ENCODE measurements at regions not wholly inside any gene's neighbourhood (a gene's known extent, or its start where the extent isn't known, plus 50 kb on each side); places are given as distances from the start of the nearest gene placed in this dataset.

DNA sequence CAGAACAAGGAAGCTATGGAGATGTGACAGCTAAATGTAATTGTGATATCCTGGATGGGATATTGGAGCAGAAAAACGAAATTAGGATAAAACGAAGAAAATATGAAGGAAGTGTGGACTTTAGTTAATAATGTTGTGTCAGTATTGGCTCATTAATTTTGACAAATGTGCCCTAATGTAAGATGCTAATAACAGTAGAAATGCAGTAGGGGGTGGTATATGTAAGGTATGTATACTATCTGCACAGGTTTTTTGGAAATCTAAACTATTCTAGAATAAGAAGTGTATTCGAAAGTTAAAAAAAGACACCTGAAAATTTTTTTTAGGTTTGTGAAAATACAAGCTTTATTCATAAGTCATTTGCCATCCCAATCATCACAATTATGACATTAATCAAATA, 421.4 kb upstream of the B3GALT2 start:
- BruUV-seq (replicated peaks) = no TSS peak
- Histone ChIP-seq H2AFZ (ENCODE audit: low read depth, low read length) (no peak overlapping the region), H3K27ac (ENCODE audit: extremely low read depth, low read depth, low read length) (no peak overlapping the region), H3K36me3 (ENCODE audit: control insufficient read depth, insufficient read depth, low read length) (no peaks in the 10 kb centered on the region), H3K4me3 (no peak overlapping the region), H3K9me1 (ENCODE audit: control insufficient read depth, insufficient read depth, low read length) (no peaks in the 10 kb centered on the region), H3K27me3 (ENCODE audit: control insufficient read depth in 2 of 2, insufficient read depth in 2 of 2, low read length in 2 of 2) (no peaks in the 10 kb centered on the region), H4K20me1 (replicated peaks; ENCODE audit: control insufficient read depth, insufficient read depth, low read length) (no peaks in the 10 kb centered on the region), H3K9me3 (replicated peaks; ENCODE audit: control insufficient read depth, insufficient read depth, low read depth, low read length) (no peaks in the 10 kb centered on the region), H3K79me2 (ENCODE audit: control insufficient read depth, insufficient read depth, low read length) (no peaks in the 10 kb centered on the region), H3K4me2 (ENCODE audit: insufficient read depth, low read length) (no peak overlapping the region), H3K9ac (ENCODE audit: insufficient read depth in 1 of 2, low read depth in 2 of 2, low read length in 2 of 2) (no peak overlapping the region), H3K4me1 (replicated peaks in 1 of 2; ENCODE audit: control insufficient read depth in 2 of 2, insufficient read depth in 2 of 2, low read length in 2 of 2) (no peaks in the 10 kb centered on the region)
- in situ Hi-C loops (cut with MboI) (no loop called here), intact Hi-C loops (cut with micrococcal nuclease) (no loop called here)
- 0% methylated on average over 3 of the region's 3 CpGs for WGBS (ENCODE audit: insufficient coverage, low coverage, missing lambda C conversion rate)
- ATAC-seq (no peak), DNase-seq (ENCODE audit: extremely low read depth in 1 of 4, low spot score in 3 of 4) (no peak), FAIRE-seq (no peak)
- ChIA-PET CTCF (ENCODE audit: low intra/inter-chr PET ratio) (no interaction called here), POLR2A (no interaction called here)
- TF ChIP-seq ESRRB (CRISPR knock-in tag; IDR thresholded peaks at IDR 0.05; ENCODE audit: borderline replicate concordance) = no peak
- TF ChIP-seq OTX1 (CRISPR knock-in tag; IDR thresholded peaks at IDR 0.05) = no peak
- no peak for TF ChIP-seq ELF2 (CRISPR knock-in tag; IDR thresholded peaks at IDR 0.05)
- no peak for TF ChIP-seq IFI16 (CRISPR knock-in tag; IDR thresholded peaks at IDR 0.05)
- TF ChIP-seq SAFB (IDR thresholded peaks at IDR 0.05; ENCODE audit: borderline replicate concordance, low read depth, low read length) = no peak
- TF ChIP-seq MAFG (tag; conservative IDR thresholded peaks at IDR 0.05) = no peak
- TF ChIP-seq, protein P1, sequence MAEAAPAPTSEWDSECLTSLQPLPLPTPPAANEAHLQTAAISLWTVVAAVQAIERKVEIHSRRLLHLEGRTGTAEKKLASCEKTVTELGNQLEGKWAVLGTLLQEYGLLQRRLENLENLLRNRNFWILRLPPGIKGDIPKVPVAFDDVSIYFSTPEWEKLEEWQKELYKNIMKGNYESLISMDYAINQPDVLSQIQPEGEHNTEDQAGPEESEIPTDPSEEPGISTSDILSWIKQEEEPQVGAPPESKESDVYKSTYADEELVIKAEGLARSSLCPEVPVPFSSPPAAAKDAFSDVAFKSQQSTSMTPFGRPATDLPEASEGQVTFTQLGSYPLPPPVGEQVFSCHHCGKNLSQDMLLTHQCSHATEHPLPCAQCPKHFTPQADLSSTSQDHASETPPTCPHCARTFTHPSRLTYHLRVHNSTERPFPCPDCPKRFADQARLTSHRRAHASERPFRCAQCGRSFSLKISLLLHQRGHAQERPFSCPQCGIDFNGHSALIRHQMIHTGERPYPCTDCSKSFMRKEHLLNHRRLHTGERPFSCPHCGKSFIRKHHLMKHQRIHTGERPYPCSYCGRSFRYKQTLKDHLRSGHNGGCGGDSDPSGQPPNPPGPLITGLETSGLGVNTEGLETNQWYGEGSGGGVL (CRISPR knock-in tag; IDR thresholded peaks at IDR 0.05) = no peak
- TF ChIP-seq, protein P2, sequence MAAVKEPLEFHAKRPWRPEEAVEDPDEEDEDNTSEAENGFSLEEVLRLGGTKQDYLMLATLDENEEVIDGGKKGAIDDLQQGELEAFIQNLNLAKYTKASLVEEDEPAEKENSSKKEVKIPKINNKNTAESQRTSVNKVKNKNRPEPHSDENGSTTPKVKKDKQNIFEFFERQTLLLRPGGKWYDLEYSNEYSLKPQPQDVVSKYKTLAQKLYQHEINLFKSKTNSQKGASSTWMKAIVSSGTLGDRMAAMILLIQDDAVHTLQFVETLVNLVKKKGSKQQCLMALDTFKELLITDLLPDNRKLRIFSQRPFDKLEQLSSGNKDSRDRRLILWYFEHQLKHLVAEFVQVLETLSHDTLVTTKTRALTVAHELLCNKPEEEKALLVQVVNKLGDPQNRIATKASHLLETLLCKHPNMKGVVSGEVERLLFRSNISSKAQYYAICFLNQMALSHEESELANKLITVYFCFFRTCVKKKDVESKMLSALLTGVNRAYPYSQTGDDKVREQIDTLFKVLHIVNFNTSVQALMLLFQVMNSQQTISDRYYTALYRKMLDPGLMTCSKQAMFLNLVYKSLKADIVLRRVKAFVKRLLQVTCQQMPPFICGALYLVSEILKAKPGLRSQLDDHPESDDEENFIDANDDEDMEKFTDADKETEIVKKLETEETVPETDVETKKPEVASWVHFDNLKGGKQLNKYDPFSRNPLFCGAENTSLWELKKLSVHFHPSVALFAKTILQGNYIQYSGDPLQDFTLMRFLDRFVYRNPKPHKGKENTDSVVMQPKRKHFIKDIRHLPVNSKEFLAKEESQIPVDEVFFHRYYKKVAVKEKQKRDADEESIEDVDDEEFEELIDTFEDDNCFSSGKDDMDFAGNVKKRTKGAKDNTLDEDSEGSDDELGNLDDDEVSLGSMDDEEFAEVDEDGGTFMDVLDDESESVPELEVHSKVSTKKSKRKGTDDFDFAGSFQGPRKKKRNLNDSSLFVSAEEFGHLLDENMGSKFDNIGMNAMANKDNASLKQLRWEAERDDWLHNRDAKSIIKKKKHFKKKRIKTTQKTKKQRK (IDR thresholded peaks at IDR 0.05; ENCODE audit: borderline replicate concordance, low read depth, low read length) = no peak
- no peak for TF ChIP-seq CREBBP (IDR thresholded peaks at IDR 0.05; ENCODE audit: low read depth, low read length)

All from K562 (cell line).